Fibroblast of lung (primary cell): ENCODE measurements at regions not wholly inside any gene's neighbourhood (a gene's known extent, or its start where the extent isn't known, plus 50 kb on each side); places are given as distances from the start of the nearest gene placed in this dataset.

Source experiments
- CTCF ChIP-seq, 2 donors: IDR thresholded peaks in 1 of 2; conservative IDR thresholded peaks in 1 of 2; 1 replicate in 1 of 2; 2 replicates in 1 of 2; pipeline ENCODE4 v1.5.1; 2011 to 2012; ENCODE audit warnings: low read length in 2 of 2, control low read depth in 1 of 2, inconsistent platforms in 1 of 2, low read depth in 1 of 2, mild to moderate bottlenecking in 1 of 2
- EZH2 ChIP-seq: IDR thresholded peaks from 2 replicates; pipeline ENCODE4 v1.5.1; 2012; ENCODE audit warnings: low read length, control low read depth, mild to moderate bottlenecking; ENCODE audit errors: missing control alignments

DNA sequence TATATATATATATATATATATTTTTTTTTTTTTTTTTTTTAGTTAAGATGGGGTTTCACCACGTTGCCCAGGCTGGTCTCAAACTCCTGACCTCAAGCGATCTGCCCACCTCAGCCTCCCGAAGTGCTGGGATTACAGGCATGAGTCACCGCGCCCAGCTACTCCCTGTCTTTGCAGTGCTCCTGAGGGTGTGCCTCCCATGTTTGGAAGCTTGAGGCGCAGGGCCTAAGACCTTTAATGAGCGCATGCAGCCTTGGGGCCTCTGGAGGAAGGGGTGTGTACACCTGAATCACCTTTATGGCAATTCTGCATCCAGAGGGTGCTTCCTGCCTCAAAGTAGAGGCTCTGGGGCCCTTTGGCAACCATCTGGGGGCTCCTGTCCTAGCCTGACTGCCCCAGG lies 219.4 kb upstream of the CIBAR2 start:
- TF ChIP-seq CTCF (conservative IDR thresholded peaks at IDR 0.05 in 1 of 2, IDR thresholded peaks at IDR 0.05 in 1 of 2; ENCODE audit: low read depth in 1 of 2, low read length in 2 of 2) (no peak), EZH2 (no peak)
